Calu3 (cell line): ENCODE measurements at regions not wholly inside any gene's neighbourhood (a gene's known extent, or its start where the extent isn't known, plus 50 kb on each side); places are given as distances from the start of the nearest gene placed in this dataset.

Source experiments
- BruUV-seq: library from RNA; stranded (reverse); fragments of 400-500 nt; replicated peaks from 2 replicates; lab custom pipeline; 2021; lab: Mats Ljungman, UMichigan
- CTCF ChIA-PET: fragments of 300-600 bp; sonication (Branson Sonifier 250); formaldehyde crosslinking; loops from one replicate; lab custom pipeline; 2022; ENCODE audit warnings: antibody characterized with exemption; lab: Charles Lee
- DNase-seq: peaks from one replicate; pipeline ENCODE4 v3.0.0; 2022
- H3K27ac Mint-ChIP-seq: one replicate; pipeline ENCODE4 v1.8.0; 2022; ENCODE audit warnings: mixed read lengths; ENCODE audit not compliant: unreplicated experiment
- H3K27me3 Mint-ChIP-seq: one replicate; pipeline ENCODE4 v1.8.0; 2022; ENCODE audit warnings: mixed read lengths; ENCODE audit not compliant: unreplicated experiment
- H3K36me3 Mint-ChIP-seq: one replicate; pipeline ENCODE4 v1.8.0; 2022; ENCODE audit warnings: mild to moderate bottlenecking, moderate library complexity, mixed read lengths; ENCODE audit not compliant: insufficient read depth, unreplicated experiment
- H3K4me1 Mint-ChIP-seq: one replicate; pipeline ENCODE4 v1.8.0; 2022; ENCODE audit warnings: mild to moderate bottlenecking, low read depth, mixed read lengths; ENCODE audit not compliant: unreplicated experiment
- H3K4me3 Mint-ChIP-seq: one replicate; pipeline ENCODE4 v1.8.0; 2022; ENCODE audit warnings: mild to moderate bottlenecking, low read depth, moderate library complexity, mixed read lengths; ENCODE audit not compliant: unreplicated experiment
- H3K9me3 Mint-ChIP-seq: one replicate; pipeline ENCODE4 v1.8.0; 2022; ENCODE audit warnings: low read depth, mixed read lengths; ENCODE audit not compliant: unreplicated experiment
- intact Hi-C: fragments of 100-400 bp; cut with micrococcal nuclease; formaldehyde crosslinking; loops from one replicate; pipeline ENCODE4 v1.10.0; 2022; ENCODE audit not compliant: unreplicated experiment
- TF ChIP-seq, protein P1 (sequence below): fragments of 200-600 bp; IDR thresholded peaks from one replicate; pipeline ENCODE4 v1.8.0; 2022; ENCODE audit warnings: antibody characterized with exemption; ENCODE audit not compliant: unreplicated experiment

DNA sequence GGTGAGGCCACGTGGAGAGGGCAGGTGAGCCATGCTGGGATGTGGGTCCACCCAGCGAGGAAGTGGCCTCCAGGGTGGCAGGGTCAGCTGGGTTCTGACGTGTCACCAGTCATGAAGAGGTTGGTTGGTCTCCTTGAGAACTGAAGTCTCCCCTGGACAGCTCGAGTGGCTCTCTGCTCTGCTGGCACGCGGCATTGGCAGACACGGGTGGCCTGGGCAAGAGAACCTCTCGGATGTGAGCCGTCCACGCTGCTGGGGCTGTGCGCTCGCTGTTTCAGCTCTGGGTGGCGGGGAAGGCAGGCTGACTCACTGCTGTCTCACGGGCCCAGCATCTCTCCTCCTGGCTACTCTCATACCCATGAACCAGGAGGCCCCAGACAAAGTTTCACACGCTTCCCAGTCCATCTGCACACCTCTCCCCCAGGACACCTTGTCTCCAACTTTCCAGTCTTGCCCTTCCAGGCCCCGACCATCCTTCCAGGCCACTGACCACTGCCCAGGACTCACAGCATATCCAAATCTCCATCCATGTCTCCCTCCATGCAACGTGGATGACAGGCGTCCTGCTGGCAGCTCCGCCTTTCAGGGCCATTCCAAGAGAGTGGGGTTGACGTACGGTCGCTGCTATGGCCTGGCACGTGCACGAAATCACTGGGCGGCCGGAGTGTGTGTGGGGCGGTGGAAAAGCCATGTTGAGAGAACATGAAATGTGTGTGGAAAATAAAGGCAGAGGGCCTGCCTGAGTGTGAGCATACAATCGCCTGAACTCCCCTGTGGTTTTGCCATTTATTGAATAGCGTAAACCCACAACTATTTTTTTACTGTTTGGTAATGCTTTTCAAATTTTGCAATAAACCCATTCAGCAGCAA, 145.0 kb upstream of the COL5A1 start:
- H3K9me3 Mint-ChIP-seq, result no peaks in the 10 kb centered on the region
- BruUV-seq, result no TSS peak
- no peaks in the 10 kb centered on the region for H3K36me3 Mint-ChIP-seq
- no peak overlapping the region for H3K4me3 Mint-ChIP-seq
- no peak for DNase-seq
- TF ChIP-seq, protein P1, sequence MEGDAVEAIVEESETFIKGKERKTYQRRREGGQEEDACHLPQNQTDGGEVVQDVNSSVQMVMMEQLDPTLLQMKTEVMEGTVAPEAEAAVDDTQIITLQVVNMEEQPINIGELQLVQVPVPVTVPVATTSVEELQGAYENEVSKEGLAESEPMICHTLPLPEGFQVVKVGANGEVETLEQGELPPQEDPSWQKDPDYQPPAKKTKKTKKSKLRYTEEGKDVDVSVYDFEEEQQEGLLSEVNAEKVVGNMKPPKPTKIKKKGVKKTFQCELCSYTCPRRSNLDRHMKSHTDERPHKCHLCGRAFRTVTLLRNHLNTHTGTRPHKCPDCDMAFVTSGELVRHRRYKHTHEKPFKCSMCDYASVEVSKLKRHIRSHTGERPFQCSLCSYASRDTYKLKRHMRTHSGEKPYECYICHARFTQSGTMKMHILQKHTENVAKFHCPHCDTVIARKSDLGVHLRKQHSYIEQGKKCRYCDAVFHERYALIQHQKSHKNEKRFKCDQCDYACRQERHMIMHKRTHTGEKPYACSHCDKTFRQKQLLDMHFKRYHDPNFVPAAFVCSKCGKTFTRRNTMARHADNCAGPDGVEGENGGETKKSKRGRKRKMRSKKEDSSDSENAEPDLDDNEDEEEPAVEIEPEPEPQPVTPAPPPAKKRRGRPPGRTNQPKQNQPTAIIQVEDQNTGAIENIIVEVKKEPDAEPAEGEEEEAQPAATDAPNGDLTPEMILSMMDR, result no peak
- H3K27me3 Mint-ChIP-seq, result peaks cover 26% of the 10 kb centered on the region
- H3K4me1 Mint-ChIP-seq, result no peaks in the 10 kb centered on the region
- CTCF ChIA-PET, result no interaction called here
- intact Hi-C loops, result no loop called here
- H3K27ac Mint-ChIP-seq, result no peak overlapping the region

DNA sequence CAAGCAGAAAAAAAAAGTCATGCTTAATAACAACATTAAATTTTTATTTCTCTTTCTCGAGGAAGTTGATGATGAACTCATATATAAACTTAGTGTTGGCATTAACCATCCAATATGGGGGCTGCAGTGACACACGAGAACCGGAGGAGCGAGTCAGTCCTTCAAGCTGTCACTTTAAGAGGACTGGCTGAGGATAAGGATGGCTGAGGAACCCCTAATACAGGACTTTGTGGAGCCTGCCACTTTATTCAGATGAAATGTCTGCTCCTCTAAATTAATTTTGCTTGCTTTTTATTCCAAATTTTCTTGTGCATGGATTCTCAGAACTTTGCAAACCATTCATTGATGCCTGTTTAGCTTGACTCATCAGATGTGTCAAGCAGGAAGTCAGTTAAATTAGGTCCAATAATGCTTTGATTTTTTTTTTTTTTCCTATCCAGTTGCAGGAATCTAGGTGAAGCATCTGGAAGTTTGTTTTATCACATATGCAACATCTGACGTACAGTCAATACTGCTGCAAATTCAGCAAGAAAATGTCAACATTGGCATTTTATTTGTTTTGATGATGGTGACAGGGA, 144.2 kb upstream of the COL5A1 start:
- H3K4me1 Mint-ChIP-seq, result no peaks in the 10 kb centered on the region
- TF ChIP-seq, protein P1, result no peak
- peaks cover 23% of the 10 kb centered on the region for H3K27me3 Mint-ChIP-seq
- no peaks in the 10 kb centered on the region for H3K9me3 Mint-ChIP-seq
- CTCF ChIA-PET, result no interaction called here
- no peak overlapping the region for H3K27ac Mint-ChIP-seq
- no peak overlapping the region for H3K4me3 Mint-ChIP-seq
- intact Hi-C loops, result no loop called here
- H3K36me3 Mint-ChIP-seq, result no peaks in the 10 kb centered on the region
- no TSS peak for BruUV-seq
- no peak for DNase-seq

GRCh38 chr9:134498814-134499166, 142.8 kb upstream of the COL5A1 start:
- Mint-ChIP-seq H3K4me1 (no peaks in the 10 kb centered on the region), H3K36me3 (no peaks in the 10 kb centered on the region), H3K9me3 (no peaks in the 10 kb centered on the region), H3K27me3 (peaks cover 13% of the 10 kb centered on the region), H3K27ac (no peak overlapping the region), H3K4me3 (no peak overlapping the region)
- BruUV-seq, result no TSS peak
- DNase-seq, result no peak
- intact Hi-C loops, result no loop called here
- TF ChIP-seq, protein P1, result no peak
- CTCF ChIA-PET, result no interaction called here

DNA sequence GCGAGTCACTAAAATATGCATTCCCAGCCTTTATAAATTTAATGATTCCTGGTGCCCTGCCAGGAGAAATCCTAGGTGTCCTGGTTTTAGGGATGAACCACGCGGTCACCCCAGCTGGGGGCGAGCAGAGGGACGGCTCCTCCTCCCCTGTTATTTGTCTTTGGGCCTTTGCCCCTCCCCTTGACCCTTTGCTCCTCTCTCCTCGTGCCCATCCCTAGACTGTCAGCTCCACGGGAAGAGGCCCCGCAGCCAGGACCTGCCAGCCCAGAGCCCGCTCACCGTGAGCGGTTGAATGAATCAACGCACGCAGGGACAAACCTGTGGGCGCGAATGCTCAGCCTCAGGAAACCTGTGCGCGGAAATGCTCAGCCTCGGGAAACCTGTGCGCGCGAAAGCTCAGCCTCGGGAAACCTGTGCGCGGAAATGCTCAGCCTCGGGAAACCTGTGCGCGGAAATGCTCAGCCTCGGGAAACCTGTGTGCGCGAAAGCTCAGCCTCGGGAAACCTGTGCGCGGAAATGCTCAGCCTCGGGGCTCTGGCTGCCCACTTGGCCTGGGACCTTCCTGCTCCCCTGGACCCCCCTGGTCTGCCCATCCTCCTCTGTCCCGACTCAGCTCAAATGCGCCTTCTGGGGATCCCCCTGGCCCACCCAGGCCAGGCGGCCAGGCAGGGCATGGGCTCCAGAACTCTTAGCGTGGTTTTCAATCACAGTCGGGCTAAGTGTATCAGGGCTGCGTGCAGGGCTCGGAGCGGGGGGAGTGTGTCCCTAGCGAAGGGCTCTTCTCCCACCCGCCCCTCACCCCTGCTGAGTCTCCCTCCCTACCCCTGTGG, 140.5 kb upstream of the COL5A1 start:
- intact Hi-C loops, result no loop called here
- no peaks in the 10 kb centered on the region for H3K36me3 Mint-ChIP-seq
- TF ChIP-seq, protein P1, result no peak
- DNase-seq, result no peak
- no peaks in the 10 kb centered on the region for H3K9me3 Mint-ChIP-seq
- peaks cover 3% of the 10 kb centered on the region for H3K27me3 Mint-ChIP-seq
- no TSS peak for BruUV-seq
- H3K4me3 Mint-ChIP-seq, result no peak overlapping the region
- CTCF ChIA-PET, result no interaction called here
- H3K4me1 Mint-ChIP-seq, result no peaks in the 10 kb centered on the region
- no peak overlapping the region for H3K27ac Mint-ChIP-seq
